ENCODE measurements at regions not wholly inside any gene's neighbourhood (a gene's known extent, or its start where the extent isn't known, plus 50 kb on each side); places are given as distances from the start of the nearest gene placed in this dataset.

- TF ChIP-seq CTCF (IDR thresholded peaks at IDR 0.05; ENCODE audit: low read depth, low read length, poor library complexity, severe bottlenecking) = no peak
- no peak for TF ChIP-seq EZH2phosphoT487 (IDR thresholded peaks at IDR 0.05; ENCODE audit: borderline replicate concordance, low read length)
Observed at GRCh38 chr2:75375646-75376582, 176.6 kb upstream of the TACR1 start.
